Tibial nerve (tissue), 3 donors: ENCODE measurements at regions not wholly inside any gene's neighbourhood (a gene's known extent, or its start where the extent isn't known, plus 50 kb on each side); places are given as distances from the start of the nearest gene placed in this dataset.

Experiments
- CTCF ChIP-seq, 5 experiments: fragments of 200-600 bp in 3 of 5; fragments of 450-650 bp in 2 of 5; sonication (generic) in 3 of 5; IDR thresholded peaks; one replicate each; pipeline ENCODE4 v1.5.1; 2016 to 2019; ENCODE audit warnings: antibody characterized with exemption in 5 of 5, mild to moderate bottlenecking in 3 of 5, moderate library complexity in 2 of 5
- POLR2A ChIP-seq, 2 donors: fragments of 450-650 bp; IDR thresholded peaks; one replicate each; pipeline ENCODE4 v1.6.1; 2017; ENCODE audit warnings: antibody characterized with exemption in 2 of 2, mild to moderate bottlenecking in 2 of 2, moderate library complexity in 2 of 2

GRCh38 chr10:4399556-4399955 lies 426.5 kb upstream of the AKR1E2 start:
- TF ChIP-seq CTCF (IDR thresholded peaks at IDR 0.05) = no peak
- TF ChIP-seq POLR2A (IDR thresholded peaks at IDR 0.05) = no peak
